GM12891 (cell line): ENCODE measurements at regions not wholly inside any gene's neighbourhood (a gene's known extent, or its start where the extent isn't known, plus 50 kb on each side); places are given as distances from the start of the nearest gene placed in this dataset.

ENCODE experiments used
- POLR2A ChIP-seq: IDR thresholded peaks from 2 replicates; pipeline ENCODE4 v1.6.1; 2011; ENCODE audit warnings: low read depth, low read length, control low read depth
- POLR2AphosphoS5 ChIP-seq: IDR thresholded peaks from 2 replicates; pipeline ENCODE4 v1.6.1; 2011; ENCODE audit warnings: low read depth, low read length, control low read depth
- TAF1 ChIP-seq: IDR thresholded peaks from 2 replicates; pipeline ENCODE4 v1.6.1; 2011; ENCODE audit warnings: low read depth, low read length, control low read depth

DNA sequence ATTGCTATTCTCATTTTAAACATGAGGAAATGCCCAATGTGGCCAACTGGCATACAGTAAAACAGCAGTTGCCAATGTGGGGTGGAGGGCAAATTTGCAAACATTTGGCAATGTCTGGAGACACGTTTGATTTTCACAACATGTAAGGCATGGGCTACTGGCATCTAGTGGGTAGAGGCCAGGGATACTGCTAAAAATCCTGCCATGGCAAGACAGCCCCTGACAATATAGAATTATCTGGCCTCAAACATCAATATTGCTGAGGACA is 168.6 kb downstream of the KCNE4 start:
- no peak for TF ChIP-seq POLR2AphosphoS5
- no peak for TF ChIP-seq TAF1
- no peak for TF ChIP-seq POLR2A
